ENCODE measurements at regions not wholly inside any gene's neighbourhood (a gene's known extent, or its start where the extent isn't known, plus 50 kb on each side); places are given as distances from the start of the nearest gene placed in this dataset.

GRCh38 chr5:68961762-68962161 lies 132.1 kb upstream of the SLC30A5 start:
- TF ChIP-seq CTCF (conservative IDR thresholded peaks at IDR 0.05) (no peak), ZFX (IDR thresholded peaks at IDR 0.05) (no peak)
